SJCRH30 (cell line): ENCODE measurements at regions not wholly inside any gene's neighbourhood (a gene's known extent, or its start where the extent isn't known, plus 50 kb on each side); places are given as distances from the start of the nearest gene placed in this dataset.

Experiments used
- DNase-seq, 2 experiments: peaks; one replicate each; pipeline ENCODE4 v3.0.0-alpha.2; 2015 to 2020
- H3K27ac ChIP-seq: fragments of 250-450 bp; sonication (Bioruptor Pico); 2 replicates; pipeline ENCODE4 v1.5.1; 2020; ENCODE audit warnings: mild to moderate bottlenecking, moderate library complexity
- H3K27me3 ChIP-seq: fragments of 250-450 bp; sonication (Bioruptor Pico); 2 replicates; pipeline ENCODE4 v1.5.1; 2020; ENCODE audit warnings: mild to moderate bottlenecking, moderate library complexity
- H3K36me3 ChIP-seq: fragments of 250-450 bp; sonication (Bioruptor Pico); 2 replicates; pipeline ENCODE4 v1.5.1; 2020; ENCODE audit warnings: mild to moderate bottlenecking, moderate library complexity
- H3K4me1 ChIP-seq: fragments of 250-450 bp; sonication (Bioruptor Pico); 2 replicates; pipeline ENCODE4 v1.5.1; 2020; ENCODE audit warnings: mild to moderate bottlenecking, moderate library complexity
- H3K4me3 ChIP-seq: fragments of 250-450 bp; sonication (Bioruptor Pico); 2 replicates; pipeline ENCODE4 v1.5.1; 2020; ENCODE audit warnings: mild to moderate bottlenecking, moderate library complexity
- H3K9me3 ChIP-seq: fragments of 250-450 bp; sonication (Bioruptor Pico); replicated peaks from 2 replicates; pipeline ENCODE4 v1.5.1; 2020; ENCODE audit warnings: mild to moderate bottlenecking, moderate library complexity

DNA sequence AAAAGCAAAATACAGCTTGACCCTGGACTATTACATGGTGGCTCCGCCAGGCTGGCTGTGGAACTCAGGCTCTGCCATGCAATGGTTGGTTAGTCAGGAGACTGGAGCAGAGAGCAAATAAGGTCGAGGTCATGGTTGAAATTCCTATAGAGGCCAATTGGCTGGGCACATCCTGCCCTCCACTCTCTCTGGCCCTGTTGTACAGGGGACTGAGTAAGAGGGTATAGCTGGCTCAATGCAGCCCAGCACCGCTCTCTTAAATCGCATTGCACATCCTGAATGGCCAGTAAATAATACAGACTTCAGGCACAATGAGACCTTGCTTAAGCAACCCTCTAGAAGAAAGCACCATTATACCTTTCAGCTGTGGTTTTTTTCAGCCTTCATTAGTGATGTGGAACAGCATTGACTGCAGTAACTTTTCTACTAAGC, 59.3 kb upstream of the PPP2R5A start:
- H3K9me3 ChIP-seq = no peaks in the 10 kb centered on the region
- no peak overlapping the region for H3K27ac ChIP-seq
- peaks cover 8% of the 10 kb centered on the region for H3K4me1 ChIP-seq
- no peaks in the 10 kb centered on the region for H3K27me3 ChIP-seq
- DNase-seq = no peak
- H3K4me3 ChIP-seq = no peak overlapping the region
- no peaks in the 10 kb centered on the region for H3K36me3 ChIP-seq

DNA sequence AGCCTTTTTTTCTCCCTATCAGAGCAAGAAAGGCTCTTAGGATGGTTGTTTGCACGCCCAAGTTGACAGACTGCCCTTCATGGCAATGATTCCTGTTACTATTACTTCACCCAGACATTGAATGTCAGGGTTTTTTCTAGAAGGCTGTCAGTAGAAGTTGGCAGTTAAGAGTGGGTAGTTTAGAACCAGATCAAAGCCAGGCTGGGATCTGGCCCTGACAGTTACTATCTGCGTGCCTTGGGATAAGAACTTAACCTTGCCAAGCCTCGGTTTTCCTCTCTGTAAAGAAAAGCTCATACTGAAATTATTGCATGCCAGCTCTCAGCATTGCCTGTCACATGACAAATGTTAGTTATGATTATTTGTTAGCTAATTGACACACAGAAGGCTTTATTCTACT, 58.7 kb upstream of the PPP2R5A start:
- no peaks in the 10 kb centered on the region for H3K36me3 ChIP-seq
- no peaks in the 10 kb centered on the region for H3K27me3 ChIP-seq
- peaks cover 9% of the 10 kb centered on the region for H3K4me1 ChIP-seq
- no peak overlapping the region for H3K27ac ChIP-seq
- H3K4me3 ChIP-seq = no peak overlapping the region
- no peaks in the 10 kb centered on the region for H3K9me3 ChIP-seq
- DNase-seq = no peak

DNA sequence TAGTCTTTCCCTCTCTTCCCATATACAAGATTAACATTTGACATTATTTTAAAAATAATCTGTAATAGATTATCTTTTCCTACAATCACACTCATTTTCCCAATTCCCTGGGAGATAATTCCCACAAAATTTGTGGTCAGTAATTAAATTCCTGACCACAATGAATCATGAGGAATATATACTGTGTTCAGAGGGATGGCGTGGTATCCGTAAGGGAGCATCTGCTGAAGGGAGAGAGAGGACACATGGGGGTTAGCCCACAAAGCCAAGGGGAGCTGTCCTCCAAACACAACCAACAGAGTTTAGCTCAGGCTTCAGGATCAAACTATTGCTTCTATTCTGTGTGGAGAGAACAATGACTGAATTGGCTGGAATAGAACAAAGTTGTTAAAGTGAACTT, 57.1 kb upstream of the PPP2R5A start:
- no peaks in the 10 kb centered on the region for H3K27me3 ChIP-seq
- no peak overlapping the region for H3K27ac ChIP-seq
- peaks cover 10% of the 10 kb centered on the region for H3K4me1 ChIP-seq
- no peak overlapping the region for H3K4me3 ChIP-seq
- no peaks in the 10 kb centered on the region for H3K9me3 ChIP-seq
- no peak for DNase-seq
- H3K36me3 ChIP-seq = no peaks in the 10 kb centered on the region

DNA sequence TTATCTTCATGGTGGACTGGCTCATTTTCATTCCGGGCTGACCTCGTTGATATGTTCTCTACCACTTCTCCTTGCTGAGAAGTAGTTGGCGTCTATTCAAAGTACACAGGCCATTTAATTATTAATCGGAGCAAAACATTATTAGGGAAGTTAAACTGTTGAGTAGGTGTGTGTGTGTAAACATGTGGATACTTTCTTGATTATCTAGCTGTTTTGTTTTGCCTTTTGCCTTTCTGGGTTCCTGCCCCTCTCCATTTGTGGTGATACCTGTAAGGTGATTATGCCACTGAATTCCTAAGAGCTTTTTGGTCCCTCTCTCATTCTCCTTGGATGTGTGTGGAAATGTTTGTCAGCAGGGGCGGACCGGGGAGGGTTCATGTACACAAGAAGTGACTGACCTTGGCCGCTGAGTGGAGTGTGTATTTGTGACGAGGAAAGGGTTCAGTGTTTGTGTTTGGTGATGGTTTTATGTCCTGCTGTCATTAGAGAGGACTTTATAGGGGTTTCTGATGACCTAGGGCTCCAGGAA, 56.6 kb upstream of the PPP2R5A start:
- H3K9me3 ChIP-seq = no peaks in the 10 kb centered on the region
- H3K4me1 ChIP-seq = peaks cover 10% of the 10 kb centered on the region
- no peak overlapping the region for H3K27ac ChIP-seq
- DNase-seq = no peak
- H3K36me3 ChIP-seq = no peaks in the 10 kb centered on the region
- no peak overlapping the region for H3K4me3 ChIP-seq
- H3K27me3 ChIP-seq = no peaks in the 10 kb centered on the region

DNA sequence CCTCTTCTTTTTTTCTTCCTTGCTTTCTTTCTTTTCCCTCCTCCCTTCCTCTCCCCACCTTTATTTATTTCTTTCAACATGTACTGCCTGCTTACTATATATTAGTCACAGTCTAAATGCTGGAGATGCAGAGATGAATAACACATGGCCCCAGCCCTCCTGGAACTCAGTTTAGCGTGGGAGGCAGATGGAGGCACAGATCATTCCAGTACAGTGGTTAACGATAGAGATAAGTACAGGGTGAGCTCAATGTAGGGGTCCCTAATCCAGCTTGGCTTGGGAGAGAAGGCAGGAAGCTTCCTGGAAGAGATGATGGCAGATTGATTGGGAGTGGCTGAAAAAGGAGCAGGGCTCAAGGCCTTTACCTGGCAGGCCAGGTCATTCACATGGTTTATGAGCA, 55.6 kb upstream of the PPP2R5A start:
- Histone ChIP-seq H3K36me3 (no peaks in the 10 kb centered on the region), H3K27me3 (no peaks in the 10 kb centered on the region), H3K9me3 (no peaks in the 10 kb centered on the region), H3K4me3 (no peak overlapping the region), H3K4me1 (peaks cover 15% of the 10 kb centered on the region), H3K27ac (no peak overlapping the region)
- DNase-seq = no peak

DNA sequence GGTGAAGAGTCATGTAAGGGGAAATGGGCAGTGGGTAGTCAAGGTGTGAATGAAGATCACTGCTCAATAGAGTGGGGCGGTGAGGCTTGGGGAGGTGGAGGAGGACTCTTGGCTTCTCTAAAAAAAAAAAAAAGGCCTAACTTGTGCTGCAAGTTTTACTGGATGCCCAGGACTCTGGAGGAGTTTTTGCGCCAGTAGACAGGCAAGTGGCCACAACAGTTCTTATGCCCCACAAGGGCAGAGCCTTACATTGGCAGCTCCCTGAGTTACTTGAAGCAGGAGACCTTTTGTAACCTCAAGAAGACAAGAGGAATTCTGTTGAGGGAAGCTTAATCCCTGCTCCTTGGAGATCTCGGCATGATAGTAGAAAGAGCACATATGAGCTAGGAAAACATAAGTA, 54.9 kb upstream of the PPP2R5A start:
- no peak overlapping the region for H3K4me3 ChIP-seq
- H3K36me3 ChIP-seq = no peaks in the 10 kb centered on the region
- peaks cover 21% of the 10 kb centered on the region for H3K4me1 ChIP-seq
- no peaks in the 10 kb centered on the region for H3K27me3 ChIP-seq
- no peaks in the 10 kb centered on the region for H3K9me3 ChIP-seq
- H3K27ac ChIP-seq = no peak overlapping the region
- no peak for DNase-seq

DNA sequence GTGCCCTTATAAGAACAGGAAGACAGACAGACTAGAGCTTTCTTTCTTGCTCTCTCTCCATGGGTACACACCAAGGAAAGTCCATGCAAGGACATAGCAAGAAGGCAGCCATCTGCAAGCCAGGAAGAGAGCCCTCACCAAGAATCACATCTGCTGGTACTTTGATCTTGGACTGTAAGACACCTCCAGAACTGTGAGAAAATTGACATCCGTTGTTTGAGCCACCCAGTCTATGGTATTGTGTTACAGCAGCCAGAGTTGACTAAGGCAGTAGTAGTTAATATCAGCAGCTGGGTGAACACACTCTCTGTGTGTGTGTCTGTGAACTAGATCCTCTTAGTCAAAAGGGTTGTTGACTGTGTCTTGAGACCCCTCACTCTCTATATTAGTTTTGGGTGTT, 53.8 kb upstream of the PPP2R5A start:
- Histone ChIP-seq H3K27ac (no peak overlapping the region), H3K4me3 (no peak overlapping the region), H3K9me3 (no peaks in the 10 kb centered on the region), H3K27me3 (no peaks in the 10 kb centered on the region), H3K36me3 (no peaks in the 10 kb centered on the region), H3K4me1 (peaks cover 31% of the 10 kb centered on the region)
- no peak for DNase-seq

DNA sequence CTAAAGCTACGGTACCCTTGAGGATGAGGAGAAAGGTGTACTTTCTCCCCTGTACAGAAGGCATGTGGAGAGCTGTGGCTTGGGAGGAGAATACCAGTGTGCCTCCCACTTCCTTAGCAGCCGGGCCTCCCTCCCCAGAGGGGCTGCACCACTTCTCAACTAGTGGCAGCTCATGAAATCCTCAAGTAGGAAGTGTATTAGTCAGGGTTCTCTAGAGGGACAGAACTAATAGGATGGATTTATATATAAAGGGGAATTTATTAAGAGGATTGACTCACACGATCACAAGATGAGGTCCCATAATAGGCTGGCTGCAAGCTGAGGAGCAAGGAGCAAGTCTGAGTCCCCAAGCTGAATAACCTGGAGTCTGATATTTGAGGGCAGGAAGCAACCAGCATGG, 53.1 kb upstream of the PPP2R5A start:
- Histone ChIP-seq H3K9me3 (no peaks in the 10 kb centered on the region), H3K4me3 (no peak overlapping the region), H3K27ac (no peak overlapping the region)

DNA sequence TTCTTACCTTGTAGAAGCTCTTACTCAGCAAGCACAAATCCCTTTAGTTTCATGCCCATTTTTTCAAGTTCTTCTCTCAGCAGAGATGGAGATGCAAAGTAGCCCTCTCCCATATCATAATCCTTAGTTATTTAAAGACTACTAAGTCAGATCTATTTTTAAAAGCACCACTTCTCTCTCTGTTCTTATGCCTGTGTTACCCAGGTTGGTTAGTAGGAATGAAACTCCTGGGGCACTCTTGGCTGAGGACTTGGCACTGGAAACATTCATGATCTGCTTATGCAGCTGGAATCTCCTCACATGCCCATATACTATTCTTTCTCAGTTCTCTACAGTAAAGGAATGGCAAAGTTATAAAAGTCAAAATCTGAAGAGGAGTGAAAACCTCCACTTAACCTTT, 51.9 kb upstream of the PPP2R5A start:
- Histone ChIP-seq H3K27me3 (no peaks in the 10 kb centered on the region), H3K36me3 (no peaks in the 10 kb centered on the region), H3K4me1 (peaks cover 50% of the 10 kb centered on the region), H3K4me3 (no peak overlapping the region), H3K27ac (no peak overlapping the region), H3K9me3 (no peaks in the 10 kb centered on the region)
- DNase-seq = no peak

More for the DNA sequence above, 53.1 kb upstream of the PPP2R5A start:
- no peak for DNase-seq
- H3K36me3 ChIP-seq = no peaks in the 10 kb centered on the region
- H3K27me3 ChIP-seq = no peaks in the 10 kb centered on the region
- H3K4me1 ChIP-seq = peaks cover 38% of the 10 kb centered on the region

DNA sequence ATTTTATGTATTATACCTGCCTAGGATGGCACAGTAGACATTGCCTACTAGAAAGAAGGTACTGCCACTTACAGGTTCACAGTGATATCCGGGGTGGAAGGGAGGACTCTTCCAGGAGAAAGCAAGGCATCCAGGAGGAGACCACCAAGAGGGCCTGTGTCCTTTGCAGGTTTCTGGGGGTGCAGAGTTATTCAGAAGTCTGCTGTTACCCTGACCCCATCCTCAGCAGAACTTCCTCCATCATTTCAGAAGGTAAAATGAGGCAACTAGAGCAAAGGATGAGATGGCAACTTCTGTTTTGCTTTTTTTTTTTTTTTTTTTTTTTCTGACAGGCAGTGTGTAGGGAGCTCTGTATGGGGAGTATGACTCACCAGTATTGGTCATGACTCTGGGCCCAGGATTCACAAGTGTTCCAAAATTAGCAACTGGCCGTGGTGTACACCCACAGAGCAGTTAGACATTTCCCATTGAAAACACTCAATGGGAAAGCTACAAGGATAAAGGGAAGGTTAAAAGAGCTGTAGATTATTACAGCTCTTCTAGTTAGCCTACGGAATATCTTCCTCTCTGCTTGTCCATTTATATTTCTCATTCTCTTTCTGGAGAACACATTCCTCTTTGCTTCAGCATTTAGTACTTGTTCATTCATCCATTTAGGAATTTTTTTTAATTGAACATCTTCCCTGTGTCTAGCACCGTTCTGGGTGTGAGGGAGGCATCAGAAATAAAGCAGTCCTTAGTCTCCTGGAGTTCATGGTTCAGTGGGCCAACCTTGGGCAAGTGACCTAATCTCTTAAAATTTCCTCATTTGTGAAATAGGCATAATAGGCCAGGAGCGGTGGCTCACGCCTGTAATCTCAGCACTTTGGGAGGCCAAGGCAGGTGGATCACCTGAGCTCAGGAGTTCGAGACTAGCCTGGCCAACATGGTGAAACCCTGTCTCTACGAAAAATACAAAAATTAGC, 50.5 kb upstream of the PPP2R5A start:
- no peaks in the 10 kb centered on the region for H3K27me3 ChIP-seq
- no peaks in the 10 kb centered on the region for H3K36me3 ChIP-seq
- peak; percentile 84 to 88 for DNase-seq
- H3K27ac ChIP-seq = peak overlapping the region; percentile 30
- H3K4me1 ChIP-seq = peaks cover 53% of the 10 kb centered on the region
- no peak overlapping the region for H3K4me3 ChIP-seq
- H3K9me3 ChIP-seq = no peaks in the 10 kb centered on the region
